Activated CD4-positive, CD25-positive, alpha-beta regulatory T cell treated with anti-CD3 and anti-CD28 coated beads, Interleukin-2, amount 50 U/mL, for 16 hours (primary cell): ENCODE measurements at regions not wholly inside any gene's neighbourhood (a gene's known extent, or its start where the extent isn't known, plus 50 kb on each side); places are given as distances from the start of the nearest gene placed in this dataset.

ENCODE experiments used
- DNase-seq: peaks from one replicate; pipeline ENCODE4 v3.0.0-alpha.2; 2020; ENCODE audit warnings: low read depth, low spot score

GRCh38 chr10:77710759-77711682, 73.4 kb upstream of the KCNMA1 start:
- peak; percentile 16 for DNase-seq

DNA sequence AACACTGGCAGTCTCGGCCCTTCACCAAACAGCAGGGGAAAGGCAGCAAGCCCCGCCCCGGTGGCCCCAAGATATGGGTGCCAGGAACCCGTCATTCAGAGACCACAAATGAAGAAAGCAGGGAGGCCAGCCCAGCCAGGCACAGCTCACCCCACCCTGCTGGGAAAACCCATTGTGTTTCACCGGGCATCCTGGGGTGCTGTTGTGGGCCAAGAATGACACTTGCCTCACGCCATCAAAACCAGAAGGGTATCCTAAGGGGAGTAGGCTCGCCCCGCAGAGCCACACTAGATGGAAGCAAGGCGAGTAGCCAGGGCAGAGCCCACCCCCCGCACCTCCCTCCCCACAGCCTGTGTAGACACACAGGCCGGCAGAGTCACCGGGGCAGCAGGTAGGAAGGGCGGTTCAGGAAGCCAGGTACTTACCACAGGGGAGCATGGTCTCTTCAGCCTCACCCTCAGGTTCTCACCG, 72.5 kb upstream of the KCNMA1 start:
- DNase-seq: no peak

DNA sequence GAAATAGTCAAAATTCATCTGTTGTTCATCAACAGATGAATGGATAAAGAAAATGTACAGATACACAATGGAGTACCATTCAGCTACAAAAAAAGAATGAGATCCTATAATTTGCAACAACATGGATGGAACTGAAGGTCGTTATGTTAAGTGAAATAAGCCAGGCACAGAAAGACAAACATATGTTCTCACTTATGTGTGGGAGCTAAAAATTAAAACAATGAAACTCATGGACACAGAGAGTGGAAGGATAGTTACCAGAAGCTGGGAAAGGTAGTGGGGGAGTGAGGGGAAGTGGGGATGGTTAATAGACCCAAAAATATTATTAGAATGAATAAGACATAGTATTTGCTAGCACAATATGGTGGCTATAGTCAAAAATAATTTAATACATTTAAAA, 70.0 kb upstream of the KCNMA1 start:
- DNase-seq: no peak

DNA sequence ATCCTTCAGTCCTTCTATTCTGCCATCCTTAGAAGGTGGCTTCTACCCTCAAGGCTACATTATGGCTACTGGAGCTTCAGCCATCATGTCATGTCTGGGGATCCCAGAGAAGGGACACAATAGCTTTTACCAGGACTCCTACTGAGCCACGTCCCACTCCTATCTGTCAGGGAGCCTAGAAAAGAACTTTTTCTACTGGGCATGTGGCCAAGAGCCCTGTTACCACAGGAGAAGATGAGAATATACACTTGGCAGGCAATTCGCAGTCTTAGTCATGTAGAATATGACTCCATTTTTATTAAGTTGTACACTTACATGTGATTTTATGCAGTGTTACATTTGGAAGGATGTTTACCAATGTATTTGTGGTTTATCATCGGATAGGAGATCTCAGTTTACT, 64.6 kb upstream of the KCNMA1 start:
- DNase-seq: no peak

DNA sequence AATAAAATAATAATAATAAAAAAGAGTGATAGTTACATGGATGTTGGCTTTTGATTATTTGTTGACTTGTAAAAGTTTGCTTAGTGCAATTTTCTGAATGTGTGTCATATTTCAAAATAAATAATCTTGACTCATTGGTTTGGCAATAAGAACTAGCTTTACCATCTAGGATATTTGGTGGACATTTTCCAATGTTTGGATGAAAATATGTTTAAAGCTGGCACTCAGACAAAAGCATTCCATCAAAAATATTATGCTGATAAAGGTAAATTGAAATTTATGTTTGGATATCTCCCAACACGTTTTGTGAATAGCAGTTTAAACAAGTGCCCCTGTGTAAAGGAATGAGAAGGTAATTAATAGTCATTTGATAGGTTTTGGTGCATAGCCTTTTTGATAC, 62.5 kb upstream of the KCNMA1 start:
- no peak for DNase-seq

DNA sequence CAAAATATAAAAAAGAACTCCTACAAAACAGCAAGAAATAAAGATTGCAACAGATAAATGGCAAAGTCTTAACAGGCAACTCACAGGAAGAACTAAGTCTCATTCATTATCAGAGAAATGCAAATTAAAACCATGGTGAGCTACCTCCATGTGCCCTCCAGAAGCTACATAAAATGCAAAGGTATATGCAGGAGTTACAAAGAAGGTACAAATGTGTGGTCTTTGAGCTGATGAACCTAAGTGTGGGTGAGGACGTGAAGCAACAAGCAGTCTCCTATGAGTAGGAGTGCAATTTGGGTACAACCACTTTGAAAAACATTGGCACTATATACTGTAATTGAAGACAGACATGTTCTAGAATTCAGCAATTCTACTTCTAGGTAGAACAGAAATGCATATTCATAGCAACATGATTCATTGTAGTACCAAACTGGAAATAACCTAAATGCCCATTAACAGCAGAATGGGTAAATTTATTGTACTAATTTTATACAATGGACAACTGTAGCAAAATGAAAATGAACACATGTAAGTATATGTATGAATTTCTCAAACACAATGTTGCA, 61.6 kb upstream of the KCNMA1 start:
- DNase-seq: no peak

- DNase-seq: no peak
Measured at GRCh38 chr10:77698267-77698931, 60.8 kb upstream of the KCNMA1 start.

DNA sequence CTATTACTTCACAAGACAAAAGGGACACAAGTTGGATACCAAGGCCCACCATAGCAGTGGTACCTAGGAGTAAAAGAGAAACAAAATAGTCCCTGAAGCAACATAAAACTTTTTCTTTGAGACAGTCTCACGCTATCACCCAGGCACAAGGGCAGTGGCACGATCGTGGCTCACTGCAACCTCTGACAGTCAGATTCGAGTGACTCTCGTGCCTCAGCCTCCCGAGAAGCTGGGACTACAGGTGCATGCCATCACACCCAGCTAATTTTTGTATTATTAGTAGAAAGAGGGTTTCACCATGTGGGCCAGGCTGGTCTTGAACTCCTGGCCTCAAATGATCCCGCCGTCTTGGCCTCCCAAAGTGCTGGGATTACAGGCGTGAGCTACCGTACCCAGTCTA, 59.0 kb upstream of the KCNMA1 start:
- no peak for DNase-seq

DNA sequence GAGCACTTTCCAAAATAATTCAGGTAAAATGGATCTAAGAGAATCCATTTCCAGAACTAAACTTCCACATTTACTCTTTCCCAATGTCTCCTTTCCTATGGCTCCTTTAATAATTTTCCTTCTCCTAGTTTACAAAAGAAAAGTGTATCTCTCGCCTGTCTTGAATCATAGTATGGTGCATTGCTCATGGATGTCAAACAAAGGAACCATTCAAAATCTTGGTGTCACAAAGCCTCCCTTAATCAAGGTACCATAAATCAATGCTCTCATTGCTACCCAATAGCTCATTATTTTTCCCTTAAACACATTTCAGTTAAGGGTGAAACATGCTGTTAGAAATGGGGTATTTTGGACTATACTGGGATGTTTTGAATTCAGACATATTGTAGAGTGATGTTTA, 57.6 kb upstream of the KCNMA1 start:
- no peak for DNase-seq

DNA sequence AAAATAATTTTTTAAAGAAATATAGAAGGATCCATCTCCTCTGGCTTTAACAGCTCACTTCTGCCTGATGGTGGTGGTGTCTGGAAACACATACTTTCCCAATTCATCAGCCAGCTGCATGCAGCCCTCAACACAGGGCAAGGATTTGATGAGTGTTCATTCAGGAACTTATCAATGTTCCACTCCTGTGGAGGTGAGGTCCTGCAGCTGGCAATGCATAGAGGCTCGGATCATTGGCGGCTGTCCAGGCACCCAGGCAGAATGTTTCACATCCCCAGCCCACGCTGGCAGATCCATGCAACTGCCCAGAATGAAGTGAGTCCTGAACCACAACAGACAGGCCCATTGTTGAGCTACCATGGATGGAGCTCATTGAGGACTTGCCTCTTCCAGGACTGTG, 55.2 kb upstream of the KCNMA1 start:
- no peak for DNase-seq

DNA sequence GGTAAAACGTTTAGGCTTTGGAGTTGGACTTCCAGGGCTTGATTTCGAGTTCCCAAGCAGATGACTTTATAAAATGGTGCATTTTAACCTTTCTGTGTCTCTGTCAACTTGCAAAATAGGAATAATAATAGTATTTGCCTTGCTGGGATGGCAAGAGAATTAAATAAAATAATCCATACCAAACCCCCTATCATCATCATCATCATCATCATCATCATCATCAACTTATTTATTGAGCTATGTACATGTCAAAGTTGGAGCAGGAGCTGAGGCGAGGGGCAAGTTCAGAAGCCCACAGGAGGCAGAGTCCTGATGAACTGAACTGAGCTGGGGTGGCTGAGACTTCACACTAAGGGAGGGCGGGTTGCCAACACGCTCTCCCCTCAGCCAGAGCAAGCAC, 51.7 kb upstream of the KCNMA1 start:
- DNase-seq: no peak

GRCh38 chr10:77687621-77688020, 50.0 kb upstream of the KCNMA1 start:
- no peak for DNase-seq
